Thoracic aorta (tissue), 2 donors: ENCODE measurements at regions not wholly inside any gene's neighbourhood (a gene's known extent, or its start where the extent isn't known, plus 50 kb on each side); places are given as distances from the start of the nearest gene placed in this dataset.

Experiments used
- ATAC-seq: fragments of 150-250 bp; one replicate; pipeline ENCODE4 v1.8.0; 2017; ENCODE audit warnings: low read depth; ENCODE audit not compliant: insufficient number of reproducible peaks, low FRiP score
- DNase-seq: peaks from one replicate; pipeline ENCODE4 v3.0.0-alpha.2; 2020; ENCODE audit warnings: low spot score
- H3K27ac ChIP-seq, 2 donors: fragments of 200-600 bp; sonication (generic); 1 replicate in 1 of 2; 2 replicates in 1 of 2; pipeline ENCODE4 v1.5.1; 2016; ENCODE audit warnings: mild to moderate bottlenecking in 2 of 2, moderate library complexity in 2 of 2
- H3K27me3 ChIP-seq: fragments of 200-600 bp; sonication (generic); replicated peaks from 2 replicates; pipeline ENCODE4 v1.6.0; 2016; ENCODE audit warnings: mild to moderate bottlenecking; ENCODE audit not compliant: insufficient read depth
- H3K36me3 ChIP-seq: fragments of 200-600 bp; sonication (generic); one replicate; pipeline ENCODE4 v1.5.1; 2016
- H3K4me1 ChIP-seq, 2 donors: fragments of 200-600 bp; sonication (generic); 1 replicate in 1 of 2; 2 replicates in 1 of 2; pipeline versions ENCODE4 v1.5.1 to v1.6.0; 2016; ENCODE audit warnings: low read depth in 2 of 2, mild to moderate bottlenecking in 1 of 2; ENCODE audit not compliant: control insufficient read depth in 1 of 2
- H3K4me3 ChIP-seq: fragments of 200-600 bp; sonication (generic); 2 replicates; pipeline ENCODE4 v1.5.1; 2016; ENCODE audit warnings: mild to moderate bottlenecking
- H3K9me3 ChIP-seq: fragments of 200-600 bp; sonication (generic); 2 replicates; pipeline ENCODE4 v1.5.1; 2016
- CTCF ChIP-seq: fragments of 200-600 bp; sonication (generic); IDR thresholded peaks from one replicate; pipeline ENCODE4 v1.5.1; 2019; ENCODE audit warnings: antibody characterized with exemption

GRCh38 chr3:56890448-56891091, 88.8 kb upstream of the ARHGEF3 start:
- no peaks in the 10 kb centered on the region for H3K36me3 ChIP-seq
- H3K4me1 ChIP-seq = peaks cover 0 to 5% of the 10 kb centered on the region in 2 donors
- TF ChIP-seq CTCF = no peak
- no peak overlapping the region for H3K27ac ChIP-seq
- H3K9me3 ChIP-seq = no peaks in the 10 kb centered on the region
- no peak overlapping the region for H3K4me3 ChIP-seq
- no peaks in the 10 kb centered on the region for H3K27me3 ChIP-seq
- DNase-seq (no peak), ATAC-seq (no peak)

GRCh38 chr3:56889131-56889530, 87.4 kb upstream of the ARHGEF3 start:
- no peaks in the 10 kb centered on the region for H3K27me3 ChIP-seq
- H3K27ac ChIP-seq = no peak overlapping the region
- H3K9me3 ChIP-seq = no peaks in the 10 kb centered on the region
- DNase-seq (no peak), ATAC-seq (no peak)
- no peaks in the 10 kb centered on the region for H3K36me3 ChIP-seq
- TF ChIP-seq CTCF = no peak
- no peaks in the 10 kb centered on the region for H3K4me1 ChIP-seq
- H3K4me3 ChIP-seq = no peak overlapping the region

- no peak overlapping the region for H3K4me3 ChIP-seq
- no peaks in the 10 kb centered on the region for H3K27me3 ChIP-seq
- DNase-seq = no peak
- no peak for TF ChIP-seq CTCF
- no peaks in the 10 kb centered on the region for H3K4me1 ChIP-seq
- H3K9me3 ChIP-seq = no peaks in the 10 kb centered on the region
- no peaks in the 10 kb centered on the region for H3K36me3 ChIP-seq
- H3K27ac ChIP-seq = no peak overlapping the region
- ATAC-seq = no peak
Measured at GRCh38 chr3:56887402-56888025, 85.8 kb upstream of the ARHGEF3 start.

GRCh38 chr3:56886314-56886713, 84.6 kb upstream of the ARHGEF3 start:
- Histone ChIP-seq H3K4me3 (no peak overlapping the region), H3K9me3 (no peaks in the 10 kb centered on the region), H3K4me1 (no peaks in the 10 kb centered on the region), H3K27ac (no peak overlapping the region), H3K27me3 (no peaks in the 10 kb centered on the region), H3K36me3 (no peaks in the 10 kb centered on the region)
- TF ChIP-seq CTCF = no peak
- ATAC-seq (no peak), DNase-seq (no peak)

- H3K27me3 ChIP-seq = no peaks in the 10 kb centered on the region
- no peak overlapping the region for H3K4me3 ChIP-seq
- no peaks in the 10 kb centered on the region for H3K36me3 ChIP-seq
- no peak overlapping the region for H3K27ac ChIP-seq
- H3K9me3 ChIP-seq = no peaks in the 10 kb centered on the region
- ATAC-seq = no peak
- no peak for DNase-seq
- H3K4me1 ChIP-seq = no peaks in the 10 kb centered on the region
- no peak for TF ChIP-seq CTCF
Measured at GRCh38 chr3:56885879-56886278, 84.1 kb upstream of the ARHGEF3 start.
